AG04450 (cell line): ENCODE measurements at regions not wholly inside any gene's neighbourhood (a gene's known extent, or its start where the extent isn't known, plus 50 kb on each side); places are given as distances from the start of the nearest gene placed in this dataset.

Source experiments
- CTCF ChIA-PET: fragments of 300-600, 350-600 bp; formaldehyde crosslinking; extraction: SDS; loops from one replicate; lab custom pipeline; 2022; ENCODE audit warnings: antibody characterized with exemption, inconsistent platforms; lab: Charles Lee
- POLR2A ChIA-PET: fragments of 350-600 bp; formaldehyde crosslinking; extraction: SDS; loops from one replicate; lab custom pipeline; 2021; ENCODE audit warnings: antibody characterized with exemption, inconsistent platforms; lab: Yijun Ruan, JAX
- DNase-seq: peaks from one replicate; pipeline ENCODE4 v3.0.0-alpha.2; 2011; ENCODE audit warnings: low read depth, low spot score
- H3K27ac ChIP-seq: one replicate; pipeline ENCODE4 v1.5.1; 2012; ENCODE audit warnings: low read depth, low read length, control low read depth
- H3K27me3 ChIP-seq: one replicate; pipeline ENCODE4 v1.6.0; 2012; ENCODE audit warnings: low read length; ENCODE audit not compliant: control insufficient read depth, insufficient read depth
- H3K4me3 ChIP-seq: 2 replicates; pipeline ENCODE4 v1.5.1; 2011; ENCODE audit warnings: mild to moderate bottlenecking, low read depth, low read length, control low read depth
- H3K9me3 ChIP-seq: 2 replicates; pipeline ENCODE4 v1.5.1; 2012; ENCODE audit warnings: low read length; ENCODE audit not compliant: control insufficient read depth, insufficient read depth
- TF ChIP-seq, protein P1 (sequence below): IDR thresholded peaks from 2 replicates; pipeline ENCODE4 v1.5.1; 2011; ENCODE audit warnings: low read depth, low read length, control low read depth, inconsistent platforms

- TF ChIP-seq, protein P1, sequence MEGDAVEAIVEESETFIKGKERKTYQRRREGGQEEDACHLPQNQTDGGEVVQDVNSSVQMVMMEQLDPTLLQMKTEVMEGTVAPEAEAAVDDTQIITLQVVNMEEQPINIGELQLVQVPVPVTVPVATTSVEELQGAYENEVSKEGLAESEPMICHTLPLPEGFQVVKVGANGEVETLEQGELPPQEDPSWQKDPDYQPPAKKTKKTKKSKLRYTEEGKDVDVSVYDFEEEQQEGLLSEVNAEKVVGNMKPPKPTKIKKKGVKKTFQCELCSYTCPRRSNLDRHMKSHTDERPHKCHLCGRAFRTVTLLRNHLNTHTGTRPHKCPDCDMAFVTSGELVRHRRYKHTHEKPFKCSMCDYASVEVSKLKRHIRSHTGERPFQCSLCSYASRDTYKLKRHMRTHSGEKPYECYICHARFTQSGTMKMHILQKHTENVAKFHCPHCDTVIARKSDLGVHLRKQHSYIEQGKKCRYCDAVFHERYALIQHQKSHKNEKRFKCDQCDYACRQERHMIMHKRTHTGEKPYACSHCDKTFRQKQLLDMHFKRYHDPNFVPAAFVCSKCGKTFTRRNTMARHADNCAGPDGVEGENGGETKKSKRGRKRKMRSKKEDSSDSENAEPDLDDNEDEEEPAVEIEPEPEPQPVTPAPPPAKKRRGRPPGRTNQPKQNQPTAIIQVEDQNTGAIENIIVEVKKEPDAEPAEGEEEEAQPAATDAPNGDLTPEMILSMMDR, result no peak
- CTCF ChIA-PET, result no interaction called here
- no peak for DNase-seq
- H3K27ac ChIP-seq, result no peak overlapping the region
- POLR2A ChIA-PET, result no interaction called here
- no peak overlapping the region for H3K4me3 ChIP-seq
- H3K9me3 ChIP-seq, result no peaks in the 10 kb centered on the region
- H3K27me3 ChIP-seq, result no peaks in the 10 kb centered on the region
Observed at GRCh38 chr3:16801223-16801622, 83.5 kb upstream of the PLCL2 start.

DNA sequence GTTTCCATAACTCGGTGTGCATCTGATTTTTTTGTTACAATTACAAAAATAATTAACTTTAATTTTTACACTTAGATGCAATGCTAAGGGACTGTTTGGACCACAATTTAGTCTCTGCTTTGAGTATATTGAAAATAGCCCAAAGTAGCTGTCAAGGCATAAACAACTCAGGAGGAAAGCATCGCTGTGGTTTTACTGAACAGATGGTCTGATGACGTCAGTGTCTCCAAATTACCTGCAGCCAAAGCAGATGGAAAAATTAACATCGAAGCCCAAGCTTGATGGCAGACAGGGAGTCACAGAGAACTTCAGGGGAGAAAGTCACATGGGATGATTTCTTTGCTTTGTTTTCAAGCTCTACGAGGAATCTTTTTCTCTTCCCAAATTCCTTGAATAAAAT lies 83.1 kb upstream of the PLCL2 start:
- Histone ChIP-seq H3K27ac (no peak overlapping the region), H3K4me3 (no peak overlapping the region), H3K27me3 (no peaks in the 10 kb centered on the region), H3K9me3 (no peaks in the 10 kb centered on the region)
- no peak for DNase-seq
- TF ChIP-seq, protein P1, result no peak
- CTCF ChIA-PET, result no interaction called here
- POLR2A ChIA-PET, result no interaction called here

DNA sequence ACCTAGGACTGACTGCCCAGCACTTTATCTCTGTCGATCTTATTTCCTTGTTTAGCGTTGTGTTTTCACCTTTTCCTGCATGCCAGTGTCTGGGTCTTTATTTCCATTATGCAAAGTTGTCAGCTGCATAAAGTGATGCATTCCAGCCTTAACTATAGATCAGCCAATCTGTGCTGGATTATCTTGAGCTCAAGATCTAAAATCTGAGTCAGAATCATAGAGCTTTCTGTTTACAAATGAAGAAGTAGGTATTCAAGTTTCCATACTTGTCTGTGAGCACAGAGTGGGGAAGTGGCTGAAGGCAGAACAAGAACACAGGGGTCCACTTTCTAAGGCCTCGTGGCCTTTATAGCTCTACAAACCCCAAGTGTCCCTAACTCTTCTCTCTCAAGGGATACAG lies 82.4 kb upstream of the PLCL2 start:
- TF ChIP-seq, protein P1, result no peak
- DNase-seq, result no peak
- ChIA-PET CTCF (no interaction called here), POLR2A (no interaction called here)
- H3K27ac ChIP-seq, result no peak overlapping the region
- H3K4me3 ChIP-seq, result no peak overlapping the region
- H3K27me3 ChIP-seq, result no peaks in the 10 kb centered on the region
- H3K9me3 ChIP-seq, result no peaks in the 10 kb centered on the region

- POLR2A ChIA-PET, result no interaction called here
- CTCF ChIA-PET, result no interaction called here
- Histone ChIP-seq H3K27ac (no peak overlapping the region), H3K9me3 (no peaks in the 10 kb centered on the region), H3K27me3 (no peaks in the 10 kb centered on the region), H3K4me3 (no peak overlapping the region)
- TF ChIP-seq, protein P1, result no peak
- DNase-seq, result no peak
Observed at GRCh38 chr3:16803019-16803418, 81.7 kb upstream of the PLCL2 start.

GRCh38 chr3:16807391-16807790 lies 77.4 kb upstream of the PLCL2 start:
- Histone ChIP-seq H3K9me3 (no peaks in the 10 kb centered on the region), H3K4me3 (no peak overlapping the region), H3K27ac (no peak overlapping the region), H3K27me3 (no peaks in the 10 kb centered on the region)
- TF ChIP-seq, protein P1, result no peak
- CTCF ChIA-PET, result no interaction called here
- DNase-seq, result no peak
- POLR2A ChIA-PET, result no interaction called here
